Nephron progenitor cell (in vitro differentiated cells): ENCODE measurements at regions not wholly inside any gene's neighbourhood (a gene's known extent, or its start where the extent isn't known, plus 50 kb on each side); places are given as distances from the start of the nearest gene placed in this dataset.

Experiments
- DNase-seq: peaks from one replicate; pipeline ENCODE4 v3.0.0; 2021
- H3K27ac Mint-ChIP-seq: 2 replicates; pipeline ENCODE4 v1.8.0; 2021; ENCODE audit warnings: mild to moderate bottlenecking, moderate library complexity, mixed read lengths
- H3K27me3 Mint-ChIP-seq: 2 replicates; pipeline ENCODE4 v1.8.0; 2021; ENCODE audit warnings: mild to moderate bottlenecking, low read depth, mixed read lengths; ENCODE audit not compliant: poor library complexity
- H3K36me3 Mint-ChIP-seq: 2 replicates; pipeline ENCODE4 v1.8.0; 2021; ENCODE audit warnings: low read depth, mixed read lengths
- H3K4me1 Mint-ChIP-seq: 2 replicates; pipeline ENCODE4 v1.8.0; 2021; ENCODE audit warnings: mixed read lengths
- H3K4me3 Mint-ChIP-seq: 2 replicates; pipeline ENCODE4 v1.8.0; 2021; ENCODE audit warnings: mild to moderate bottlenecking, moderate library complexity, mixed read lengths
- H3K9me3 Mint-ChIP-seq: 2 replicates; pipeline ENCODE4 v1.8.0; 2021; ENCODE audit warnings: mild to moderate bottlenecking, moderate library complexity, mixed read lengths
- TF ChIP-seq, protein P1 (sequence below): fragments of 200-600 bp; sonication (generic); IDR thresholded peaks from 2 replicates; pipeline ENCODE4 v1.5.0; 2021; ENCODE audit warnings: antibody characterized with exemption

DNA sequence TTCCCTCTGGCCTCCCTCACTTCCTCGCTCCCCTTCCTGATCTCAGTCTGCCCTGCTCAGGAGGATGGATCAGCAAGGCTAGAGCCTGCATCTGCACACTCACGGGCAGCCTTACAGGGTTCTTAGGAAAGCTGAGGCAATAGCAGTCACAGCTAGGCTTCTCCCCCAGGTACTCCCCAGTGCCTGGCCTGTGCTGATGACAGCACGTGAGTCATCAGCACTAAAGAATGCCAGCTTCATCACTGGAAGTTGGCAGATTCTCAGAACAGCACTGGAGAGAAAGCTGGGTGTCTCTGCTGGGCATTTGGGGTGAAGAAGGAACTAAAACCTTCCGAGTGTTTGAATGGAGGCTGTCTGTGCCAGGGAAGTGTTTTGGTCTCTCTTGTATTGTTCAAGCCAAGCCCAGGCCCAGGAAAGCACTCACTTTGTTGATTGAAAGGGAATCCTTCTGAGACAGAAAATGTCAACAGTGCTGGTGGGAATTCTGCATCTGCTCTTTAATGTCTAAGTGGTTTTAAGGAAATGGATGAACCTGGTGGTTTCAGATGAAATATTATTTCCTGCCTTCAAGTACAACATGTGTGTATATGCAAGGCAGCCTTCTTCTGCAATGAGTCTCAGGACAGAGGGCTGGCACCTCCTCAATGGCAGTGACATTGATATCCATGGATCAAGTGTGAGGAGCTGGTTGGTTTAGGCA lies 73.0 kb upstream of the SCOC start:
- no peak overlapping the region for H3K27ac Mint-ChIP-seq
- peaks cover under 1% of the 10 kb centered on the region for H3K9me3 Mint-ChIP-seq
- DNase-seq, result no peak
- H3K36me3 Mint-ChIP-seq, result no peaks in the 10 kb centered on the region
- H3K27me3 Mint-ChIP-seq, result peaks cover 7% of the 10 kb centered on the region
- TF ChIP-seq, protein P1, sequence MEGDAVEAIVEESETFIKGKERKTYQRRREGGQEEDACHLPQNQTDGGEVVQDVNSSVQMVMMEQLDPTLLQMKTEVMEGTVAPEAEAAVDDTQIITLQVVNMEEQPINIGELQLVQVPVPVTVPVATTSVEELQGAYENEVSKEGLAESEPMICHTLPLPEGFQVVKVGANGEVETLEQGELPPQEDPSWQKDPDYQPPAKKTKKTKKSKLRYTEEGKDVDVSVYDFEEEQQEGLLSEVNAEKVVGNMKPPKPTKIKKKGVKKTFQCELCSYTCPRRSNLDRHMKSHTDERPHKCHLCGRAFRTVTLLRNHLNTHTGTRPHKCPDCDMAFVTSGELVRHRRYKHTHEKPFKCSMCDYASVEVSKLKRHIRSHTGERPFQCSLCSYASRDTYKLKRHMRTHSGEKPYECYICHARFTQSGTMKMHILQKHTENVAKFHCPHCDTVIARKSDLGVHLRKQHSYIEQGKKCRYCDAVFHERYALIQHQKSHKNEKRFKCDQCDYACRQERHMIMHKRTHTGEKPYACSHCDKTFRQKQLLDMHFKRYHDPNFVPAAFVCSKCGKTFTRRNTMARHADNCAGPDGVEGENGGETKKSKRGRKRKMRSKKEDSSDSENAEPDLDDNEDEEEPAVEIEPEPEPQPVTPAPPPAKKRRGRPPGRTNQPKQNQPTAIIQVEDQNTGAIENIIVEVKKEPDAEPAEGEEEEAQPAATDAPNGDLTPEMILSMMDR, result no peak
- H3K4me1 Mint-ChIP-seq, result peaks cover 38% of the 10 kb centered on the region
- no peak overlapping the region for H3K4me3 Mint-ChIP-seq

DNA sequence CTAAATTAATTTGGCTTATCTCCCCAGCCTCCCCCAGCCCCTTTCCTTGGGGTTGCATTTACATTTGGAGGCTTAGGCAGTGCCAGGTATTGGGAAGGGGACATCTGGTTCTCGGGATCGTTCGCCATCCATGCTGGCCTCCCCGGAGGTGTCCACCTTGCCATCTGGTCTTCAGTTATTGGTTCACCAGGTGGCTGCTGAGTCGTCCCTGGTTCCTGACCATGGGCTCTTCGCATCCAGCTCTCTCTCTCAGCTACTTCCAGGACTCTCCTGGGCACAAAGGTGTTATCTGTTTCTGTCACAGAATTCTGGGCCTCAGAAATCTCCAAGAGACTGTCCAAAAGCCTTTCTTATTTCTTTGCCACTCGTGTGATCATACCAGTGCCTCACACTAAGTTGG lies 75.4 kb upstream of the SCOC start:
- Mint-ChIP-seq H3K9me3 (peaks cover 4% of the 10 kb centered on the region), H3K4me1 (peaks cover 38% of the 10 kb centered on the region), H3K27ac (no peak overlapping the region), H3K36me3 (no peaks in the 10 kb centered on the region), H3K4me3 (no peak overlapping the region), H3K27me3 (peaks cover 6% of the 10 kb centered on the region)
- no peak for DNase-seq
- TF ChIP-seq, protein P1, result no peak

DNA sequence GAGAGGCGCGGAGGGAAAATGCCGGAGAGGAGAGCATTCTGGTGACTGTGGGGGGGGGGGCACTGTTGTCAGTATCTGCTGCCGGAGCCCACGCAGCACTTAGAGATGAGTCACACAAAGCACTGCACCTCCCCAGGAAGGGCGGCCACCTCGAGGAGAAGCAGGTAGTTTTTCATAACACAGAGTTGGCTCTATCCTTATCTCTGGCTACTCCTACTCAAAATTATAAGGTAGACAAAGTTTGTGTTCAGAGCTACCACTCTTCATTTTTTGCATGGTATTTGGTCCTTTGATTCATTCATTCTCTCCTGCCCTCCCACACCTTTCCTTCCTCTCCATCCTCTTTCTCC lies 76.2 kb upstream of the SCOC start:
- TF ChIP-seq, protein P1, result no peak
- Mint-ChIP-seq H3K4me1 (peaks cover 38% of the 10 kb centered on the region), H3K27ac (no peak overlapping the region), H3K27me3 (peaks cover 8% of the 10 kb centered on the region), H3K4me3 (peak overlapping the region; percentile 43), H3K36me3 (no peaks in the 10 kb centered on the region), H3K9me3 (peaks cover 4% of the 10 kb centered on the region)
- DNase-seq, result peak; percentile 10

DNA sequence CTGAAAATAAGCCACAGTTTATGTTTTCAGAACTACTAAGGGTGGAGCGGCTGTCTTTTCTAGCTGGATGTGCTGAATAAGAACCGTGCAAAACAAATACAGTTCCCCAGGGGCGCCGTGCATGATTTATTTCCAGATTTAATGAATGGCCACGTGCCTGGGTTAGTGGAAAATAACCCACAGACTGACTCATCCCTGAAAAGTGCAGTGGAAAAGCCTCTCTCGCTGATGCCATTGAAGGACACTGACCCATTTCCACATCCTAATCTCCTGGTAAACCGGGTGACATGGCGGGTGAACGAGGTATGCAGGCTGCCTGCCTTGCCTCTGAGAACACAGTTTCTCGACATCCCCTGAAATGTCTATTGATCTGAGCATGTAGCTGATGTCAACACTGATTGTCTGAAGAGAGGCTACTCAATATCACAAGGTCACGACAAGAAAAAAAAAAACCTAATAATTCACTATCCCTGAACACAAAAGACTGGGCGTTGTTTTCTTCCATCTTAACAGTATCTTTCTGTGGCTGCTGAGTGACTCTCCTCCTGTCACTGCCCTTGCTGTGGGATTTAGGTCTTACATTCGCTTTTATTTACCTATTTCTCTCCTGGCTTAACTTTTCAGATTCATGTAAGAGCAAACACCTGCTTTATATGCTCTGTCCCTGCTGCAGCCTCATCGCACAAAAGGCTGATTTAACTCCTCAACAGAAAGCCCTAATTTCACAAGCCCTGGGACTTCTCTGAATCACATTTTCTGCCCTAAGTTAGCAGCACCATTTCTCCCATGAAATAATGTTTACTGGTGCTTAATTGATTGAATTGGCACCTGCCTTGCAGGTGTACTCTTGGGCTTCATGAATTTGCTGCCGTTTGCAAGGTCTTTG lies 76.9 kb upstream of the SCOC start:
- DNase-seq, result peak; percentile 25
- H3K4me3 Mint-ChIP-seq, result no peak overlapping the region
- peaks cover 12% of the 10 kb centered on the region for H3K27me3 Mint-ChIP-seq
- H3K9me3 Mint-ChIP-seq, result peaks cover 4% of the 10 kb centered on the region
- TF ChIP-seq, protein P1, result no peak
- H3K4me1 Mint-ChIP-seq, result peaks cover 38% of the 10 kb centered on the region
- no peaks in the 10 kb centered on the region for H3K36me3 Mint-ChIP-seq
- H3K27ac Mint-ChIP-seq, result no peak overlapping the region

DNA sequence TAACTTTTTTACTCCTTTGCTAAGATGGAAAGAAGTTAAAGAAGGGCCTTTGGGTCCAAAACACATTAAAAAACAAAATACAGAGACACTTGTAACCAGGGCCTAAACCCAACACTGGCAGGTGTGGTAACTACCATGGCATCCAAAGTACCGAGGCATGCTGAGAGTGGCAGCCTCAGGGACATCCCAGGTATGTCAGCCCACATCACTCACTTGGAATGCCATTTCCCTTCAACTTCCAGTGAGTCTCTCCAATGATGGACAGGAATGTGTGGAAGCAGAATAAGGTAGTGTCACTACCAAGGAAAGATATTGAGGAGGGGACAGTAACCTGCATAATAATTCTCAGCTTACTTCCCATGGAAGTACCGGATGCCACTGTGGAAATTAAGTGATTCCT lies 79.5 kb upstream of the SCOC start:
- no peak for DNase-seq
- peaks cover 32% of the 10 kb centered on the region for H3K4me1 Mint-ChIP-seq
- H3K9me3 Mint-ChIP-seq, result peaks cover 4% of the 10 kb centered on the region
- H3K27ac Mint-ChIP-seq, result no peak overlapping the region
- no peak overlapping the region for H3K4me3 Mint-ChIP-seq
- peaks cover 12% of the 10 kb centered on the region for H3K27me3 Mint-ChIP-seq
- H3K36me3 Mint-ChIP-seq, result no peaks in the 10 kb centered on the region
- TF ChIP-seq, protein P1, result no peak
